GM12892 (cell line): ENCODE measurements at regions not wholly inside any gene's neighbourhood (a gene's known extent, or its start where the extent isn't known, plus 50 kb on each side); places are given as distances from the start of the nearest gene placed in this dataset.

Experiments used
- POLR2A ChIP-seq: IDR thresholded peaks from 2 replicates; pipeline ENCODE4 v1.6.1; 2011; ENCODE audit warnings: low read depth, low read length, control low read depth
- POLR2AphosphoS5 ChIP-seq: IDR thresholded peaks from 2 replicates; pipeline ENCODE4 v1.6.1; 2011; ENCODE audit warnings: low read depth, low read length, control low read depth

DNA sequence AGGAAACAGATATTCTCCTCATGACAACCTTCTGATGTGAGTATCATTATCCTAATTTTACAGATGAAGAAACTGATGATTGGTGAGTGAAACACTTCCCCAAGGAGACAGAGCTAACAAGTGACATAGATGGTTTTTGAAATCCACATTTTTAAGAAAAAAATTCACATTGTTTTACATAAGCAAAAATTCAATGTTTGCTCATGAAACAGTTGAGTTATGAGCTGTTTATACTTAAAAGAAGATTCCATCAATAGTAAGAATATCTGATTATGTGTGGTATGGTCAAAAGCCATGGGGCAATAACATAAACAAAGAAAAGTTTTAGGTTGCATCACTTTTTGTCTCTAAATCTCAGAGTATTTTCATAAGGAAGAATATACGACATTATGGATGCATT, 167.9 kb upstream of the PAPPA start:
- TF ChIP-seq POLR2A (no peak), POLR2AphosphoS5 (no peak)
